Body of pancreas (tissue), 4 donors: ENCODE measurements at regions not wholly inside any gene's neighbourhood (a gene's known extent, or its start where the extent isn't known, plus 50 kb on each side); places are given as distances from the start of the nearest gene placed in this dataset.

Source experiments
- POLR2A ChIP-seq, 3 donors: fragments of 450-650 bp; IDR thresholded peaks; one replicate each; pipeline ENCODE4 v1.6.1; 2016; ENCODE audit warnings: antibody characterized with exemption in 3 of 3, mild to moderate bottlenecking in 2 of 3
- TF ChIP-seq, protein P1 (sequence below), 7 experiments: fragments of 450-650 bp in 4 of 7; fragments of 200-600 bp in 3 of 7; sonication (generic) in 3 of 7; IDR thresholded peaks; one replicate each; pipeline ENCODE4 v1.5.1; 2016 to 2019; ENCODE audit warnings: antibody characterized with exemption in 7 of 7

DNA sequence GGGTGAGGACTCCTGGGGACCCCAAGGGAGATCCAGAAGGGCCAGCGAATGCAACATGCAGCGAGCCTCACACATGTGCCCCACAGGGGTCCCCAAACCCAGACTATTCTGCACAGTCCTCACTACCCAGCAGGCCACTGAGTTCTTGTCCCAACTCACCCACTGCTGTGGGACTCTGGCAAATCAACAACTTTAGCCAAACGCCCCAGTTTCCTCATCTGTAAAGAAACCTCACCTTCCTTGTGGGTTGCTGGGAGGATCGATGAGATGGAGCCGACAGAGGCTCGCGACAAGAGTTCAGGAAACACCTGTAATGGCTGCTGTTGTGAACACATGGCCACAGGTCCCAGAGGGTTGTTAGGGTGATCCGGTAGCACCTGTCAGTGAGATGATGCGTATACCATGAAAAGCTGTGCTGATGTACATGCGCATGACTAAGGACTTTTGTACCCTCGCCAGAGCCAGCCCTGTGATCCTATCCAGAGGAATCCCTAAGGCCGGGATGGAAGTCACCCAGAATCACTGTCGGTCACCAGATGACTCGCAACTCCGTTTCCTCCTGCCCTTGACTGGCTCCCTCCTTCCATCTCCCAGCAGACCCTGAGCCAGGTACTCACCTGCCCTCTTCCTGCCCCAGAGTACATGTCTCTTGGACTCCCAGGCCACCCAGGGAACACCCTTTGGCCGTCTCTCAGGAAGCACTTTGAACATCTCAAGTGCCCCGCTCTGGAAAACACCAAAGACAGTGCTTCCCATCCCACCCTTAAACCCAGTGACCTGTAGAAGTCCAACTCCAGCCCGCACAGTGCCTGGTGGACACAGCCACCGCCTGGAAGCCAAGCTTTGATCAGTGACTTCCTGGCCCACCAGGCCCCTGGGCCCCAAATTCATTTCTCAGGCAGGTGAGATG lies 103.3 kb upstream of the ID2 start:
- TF ChIP-seq, protein P1, sequence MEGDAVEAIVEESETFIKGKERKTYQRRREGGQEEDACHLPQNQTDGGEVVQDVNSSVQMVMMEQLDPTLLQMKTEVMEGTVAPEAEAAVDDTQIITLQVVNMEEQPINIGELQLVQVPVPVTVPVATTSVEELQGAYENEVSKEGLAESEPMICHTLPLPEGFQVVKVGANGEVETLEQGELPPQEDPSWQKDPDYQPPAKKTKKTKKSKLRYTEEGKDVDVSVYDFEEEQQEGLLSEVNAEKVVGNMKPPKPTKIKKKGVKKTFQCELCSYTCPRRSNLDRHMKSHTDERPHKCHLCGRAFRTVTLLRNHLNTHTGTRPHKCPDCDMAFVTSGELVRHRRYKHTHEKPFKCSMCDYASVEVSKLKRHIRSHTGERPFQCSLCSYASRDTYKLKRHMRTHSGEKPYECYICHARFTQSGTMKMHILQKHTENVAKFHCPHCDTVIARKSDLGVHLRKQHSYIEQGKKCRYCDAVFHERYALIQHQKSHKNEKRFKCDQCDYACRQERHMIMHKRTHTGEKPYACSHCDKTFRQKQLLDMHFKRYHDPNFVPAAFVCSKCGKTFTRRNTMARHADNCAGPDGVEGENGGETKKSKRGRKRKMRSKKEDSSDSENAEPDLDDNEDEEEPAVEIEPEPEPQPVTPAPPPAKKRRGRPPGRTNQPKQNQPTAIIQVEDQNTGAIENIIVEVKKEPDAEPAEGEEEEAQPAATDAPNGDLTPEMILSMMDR (IDR thresholded peaks at IDR 0.05): no peak
- no peak for TF ChIP-seq POLR2A (IDR thresholded peaks at IDR 0.05)
